Left renal cortex interstitium (tissue), 4 donors: ENCODE measurements at regions not wholly inside any gene's neighbourhood (a gene's known extent, or its start where the extent isn't known, plus 50 kb on each side); places are given as distances from the start of the nearest gene placed in this dataset.
"Not testable (repeated sequence)": the region's sequence is repeated elsewhere in the genome, so short reads cannot be mapped to it uniquely, and the experiment has no call there.

Experiments
- DNase-seq, 4 donors: peaks; one replicate each; pipeline ENCODE4 v3.0.0-alpha.2; 2013; ENCODE audit warnings: low read depth in 4 of 4, low spot score in 2 of 4, missing footprints in 1 of 4

DNA sequence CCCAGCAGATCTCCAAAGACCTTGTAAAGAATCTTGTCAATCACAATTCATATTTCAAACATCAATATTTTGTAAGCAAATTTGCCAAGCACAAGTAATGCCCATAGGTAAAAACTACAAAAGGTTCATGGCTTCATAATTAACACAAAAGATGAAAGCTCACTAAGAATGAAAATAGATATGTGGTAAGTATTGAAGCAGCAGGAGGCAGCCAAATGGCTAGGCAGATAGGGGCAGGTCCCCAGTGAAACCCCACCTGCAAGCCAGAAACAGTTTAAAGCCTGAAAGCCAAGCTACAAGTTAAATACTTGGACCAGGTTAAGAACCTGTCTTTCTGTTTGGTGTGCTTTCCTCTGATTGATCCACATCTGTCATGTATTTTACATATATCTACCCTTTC is 942.6 kb upstream of the SPRY2 start:
- DNase-seq = no peak

DNA sequence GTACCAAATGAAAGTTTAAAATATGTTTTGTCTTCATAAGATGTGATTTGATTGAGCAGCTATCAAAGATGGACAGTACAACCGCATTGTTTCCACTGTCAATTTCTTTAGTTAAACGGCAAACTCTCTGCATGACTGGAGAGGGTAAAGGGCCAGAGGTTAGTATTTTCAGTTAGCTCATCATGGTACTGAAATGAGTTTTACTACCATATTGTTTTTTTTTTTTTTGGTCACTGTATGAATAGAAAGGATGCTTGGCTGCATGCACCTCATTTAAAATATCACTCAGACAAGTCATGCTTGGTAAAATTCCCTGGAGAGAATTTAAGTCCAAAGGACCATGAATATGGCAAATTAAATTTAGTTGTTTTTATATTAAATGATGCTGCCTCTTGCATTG is 942.1 kb upstream of the SPRY2 start:
- DNase-seq = no peak

DNA sequence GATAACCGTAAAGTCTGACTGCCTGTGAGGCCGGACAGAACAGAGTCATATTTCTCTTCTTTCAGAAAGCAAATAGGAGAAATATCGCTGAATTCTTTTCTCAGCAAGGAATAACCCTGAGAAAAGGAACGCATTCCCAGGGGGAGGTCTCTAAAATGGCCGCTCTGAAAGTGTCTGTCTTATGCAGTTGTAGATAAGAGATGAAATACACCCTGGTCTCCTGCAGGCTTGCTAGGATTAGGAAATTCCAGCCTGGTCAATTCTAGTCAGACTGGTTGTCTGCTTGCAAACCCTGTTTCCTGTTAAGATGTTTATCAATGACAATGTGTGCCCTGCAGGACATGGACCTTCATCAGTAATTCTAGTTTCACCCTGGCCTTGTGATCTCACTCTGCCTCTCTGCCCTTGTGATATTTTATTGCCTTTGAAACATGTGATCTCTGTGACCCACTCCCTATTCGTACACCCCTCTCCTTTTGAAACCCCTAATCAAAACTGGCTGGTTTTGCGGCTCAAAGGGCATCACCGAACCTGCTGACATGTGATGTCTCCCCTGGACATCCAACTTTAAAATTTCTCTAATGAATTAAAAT is 934.8 kb upstream of the SPRY2 start:
- DNase-seq = no peak

DNA sequence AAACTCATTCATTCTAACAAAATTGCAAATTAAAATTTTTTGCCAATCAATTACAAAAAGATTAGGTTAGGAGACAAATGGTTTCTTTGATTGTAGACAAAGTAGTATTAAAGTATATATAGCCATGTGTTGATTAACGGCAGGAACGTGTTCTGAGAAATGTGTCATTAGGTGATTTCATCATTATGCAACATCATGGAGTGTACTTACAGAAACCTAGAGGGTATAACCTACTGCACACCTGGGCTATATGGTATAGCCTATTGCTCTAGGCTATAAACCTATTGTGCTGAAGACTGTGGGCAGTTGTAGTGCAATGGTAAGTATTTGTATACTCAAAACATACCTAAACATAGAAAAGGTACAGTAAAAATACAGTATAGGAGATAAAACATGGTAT is 906.8 kb upstream of the SPRY2 start:
- DNase-seq = no peak

DNA sequence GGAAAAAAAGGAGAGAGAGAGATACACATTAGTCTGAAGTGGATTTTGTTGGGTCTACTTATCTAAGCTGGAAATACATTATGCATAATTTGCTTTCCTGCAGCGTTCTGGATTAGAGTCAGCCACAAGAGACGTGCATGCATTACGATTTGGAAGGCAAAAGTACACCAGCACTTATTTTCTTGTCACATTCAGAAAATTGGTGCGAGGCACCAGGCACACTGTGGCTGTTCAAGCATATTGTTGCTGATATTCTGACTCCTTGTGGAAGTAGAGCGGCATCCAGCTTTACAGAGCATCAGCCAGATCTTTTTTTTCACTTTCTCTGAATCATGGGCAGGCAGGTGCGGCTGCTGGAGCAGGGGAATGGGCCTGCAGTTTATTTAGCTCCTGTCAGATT is 905.6 kb upstream of the SPRY2 start:
- DNase-seq = no peak

DNA sequence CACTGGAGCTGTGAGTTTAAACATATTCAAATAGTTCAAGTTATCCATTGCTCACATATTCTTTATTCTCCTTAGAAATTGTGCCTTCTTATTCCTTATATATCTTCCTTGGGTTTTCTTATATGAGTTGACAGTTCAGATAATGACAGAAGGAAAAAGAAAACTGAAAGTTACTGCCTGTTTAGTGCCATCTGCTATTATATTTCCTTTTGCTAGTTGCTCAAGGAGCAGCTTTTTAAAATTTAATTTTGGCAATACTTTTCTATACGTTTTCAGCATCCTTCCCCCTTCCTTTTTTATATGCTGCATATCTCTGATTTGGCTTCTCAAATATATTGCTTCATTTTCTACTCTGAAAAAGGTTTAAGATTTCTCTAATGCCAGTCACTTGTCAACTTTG is 903.1 kb upstream of the SPRY2 start:
- DNase-seq = no peak

DNA sequence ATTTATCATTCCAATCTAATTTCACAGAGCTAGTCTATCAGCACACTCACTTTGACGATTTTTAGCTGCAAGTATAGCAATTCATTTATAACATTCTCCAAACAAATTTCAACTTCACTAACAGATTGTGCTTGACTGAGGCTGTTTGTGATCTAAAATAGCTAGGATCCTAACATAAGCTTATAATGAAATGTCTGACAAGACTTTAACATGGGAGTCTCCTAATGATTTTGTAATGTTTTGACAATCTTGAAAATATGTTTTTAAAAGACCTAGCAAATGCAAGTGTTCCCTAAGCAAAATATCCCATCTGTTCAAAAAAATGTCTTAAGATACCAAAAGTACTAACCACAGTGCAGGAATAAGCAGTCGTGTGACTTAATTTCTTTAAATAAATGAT is 889.5 kb upstream of the SPRY2 start:
- DNase-seq = no peak

DNA sequence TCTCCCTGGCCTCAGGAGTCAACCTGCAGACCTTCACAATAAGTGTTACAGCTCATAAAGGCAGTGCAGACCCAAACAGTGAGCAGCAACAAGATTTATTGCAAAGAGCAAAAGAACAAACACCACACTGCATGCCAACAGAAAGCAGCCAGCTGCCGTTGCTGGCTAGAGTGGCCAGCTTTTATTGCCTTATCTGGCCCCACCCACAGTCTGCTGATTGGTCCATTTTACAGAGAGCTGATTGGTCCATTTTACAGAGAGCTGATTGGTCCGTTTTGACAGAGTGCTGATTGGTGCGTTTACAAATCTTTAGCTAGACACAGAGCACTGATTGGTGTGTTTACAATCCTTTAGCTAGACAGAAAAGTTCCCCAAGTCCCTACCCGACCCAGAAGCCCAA is 885.9 kb upstream of the SPRY2 start:
- not testable (repeated sequence) for DNase-seq

DNA sequence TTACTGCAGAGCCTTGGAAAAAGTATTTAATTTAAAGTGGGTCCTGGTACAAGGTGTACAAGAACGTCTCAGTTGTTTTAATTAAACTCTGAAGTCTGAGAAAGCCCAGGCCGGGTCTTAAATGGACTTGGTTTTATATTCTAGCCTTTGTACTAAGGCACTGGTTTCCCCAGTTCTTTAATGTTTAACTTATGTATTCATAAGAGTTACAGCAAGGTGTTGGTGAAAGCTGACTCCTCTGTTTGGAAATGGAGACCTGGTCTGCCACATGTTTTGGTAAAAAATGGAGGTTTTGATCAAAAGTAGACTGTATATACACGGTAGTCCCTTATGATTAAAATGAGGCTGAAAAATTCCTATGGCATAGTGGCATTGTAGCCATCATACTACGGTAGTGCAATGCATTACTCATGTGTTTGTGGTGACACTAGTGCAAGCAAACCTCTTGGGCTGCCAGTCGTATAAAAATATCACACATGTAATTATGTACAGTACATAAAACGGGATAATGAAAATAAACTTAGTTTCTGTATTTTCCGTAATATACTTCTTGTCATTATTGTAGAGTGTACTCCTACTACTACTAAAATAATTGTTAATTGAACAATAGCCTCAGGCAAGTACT is 883.4 kb upstream of the SPRY2 start:
- DNase-seq = peak in 1 of 4 donors; percentile 3

DNA sequence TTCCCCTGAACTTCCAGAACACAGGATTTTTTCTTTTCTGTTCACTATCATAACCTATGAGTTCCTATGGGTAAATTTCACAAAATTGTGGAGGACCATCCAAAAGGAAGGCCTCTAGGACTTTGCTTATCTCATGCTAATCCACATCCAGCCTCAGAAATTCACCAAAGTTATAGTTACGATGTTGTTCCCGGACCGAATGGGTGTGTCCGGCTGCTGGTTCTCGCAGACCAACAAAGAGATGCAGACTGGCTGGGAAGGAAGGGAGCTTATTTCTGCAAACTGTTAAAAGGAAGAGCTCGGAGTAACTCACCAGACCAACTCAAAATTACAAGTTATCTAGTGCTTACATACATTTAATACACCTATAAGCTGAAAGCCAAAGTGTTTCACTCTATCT is 882.9 kb upstream of the SPRY2 start:
- no peak for DNase-seq

DNA sequence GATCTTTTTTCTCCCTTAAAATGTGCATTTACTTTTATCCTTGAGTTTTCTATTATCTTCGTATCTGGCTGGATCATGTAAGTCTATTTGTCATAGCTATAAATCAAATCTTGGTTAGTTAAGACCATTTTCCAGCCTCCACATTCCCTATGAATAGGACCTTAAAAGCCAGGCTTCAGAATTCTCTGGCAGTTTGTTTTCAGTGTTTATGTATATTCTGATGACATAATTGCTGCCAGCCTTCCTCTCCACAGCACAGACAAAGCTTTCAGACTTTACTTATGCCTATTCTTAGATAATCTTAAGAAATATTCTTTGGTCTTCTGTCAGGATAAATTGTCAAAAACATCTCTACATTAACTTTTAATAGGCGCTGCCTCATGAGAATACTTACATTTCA is 870.8 kb upstream of the SPRY2 start:
- DNase-seq = no peak

DNA sequence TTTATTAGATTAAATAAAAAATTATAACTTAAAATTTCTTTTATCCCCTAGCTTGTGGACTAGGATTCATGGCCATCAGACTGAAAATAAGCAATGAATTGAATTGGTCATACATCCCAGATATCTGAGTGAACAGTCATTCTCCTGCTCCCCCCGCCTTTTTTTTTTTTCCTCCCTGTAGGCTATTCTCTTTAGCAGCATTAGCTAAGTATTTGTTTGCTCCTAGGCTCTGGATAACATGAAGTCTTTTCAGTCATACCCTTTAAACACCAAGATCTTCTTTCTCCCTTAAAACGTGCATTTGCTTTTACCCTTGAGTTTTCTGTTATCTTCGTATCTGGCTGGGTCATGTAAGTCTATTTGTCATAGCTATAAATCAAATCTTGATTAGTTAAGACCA is 866.7 kb upstream of the SPRY2 start:
- no peak for DNase-seq

DNA sequence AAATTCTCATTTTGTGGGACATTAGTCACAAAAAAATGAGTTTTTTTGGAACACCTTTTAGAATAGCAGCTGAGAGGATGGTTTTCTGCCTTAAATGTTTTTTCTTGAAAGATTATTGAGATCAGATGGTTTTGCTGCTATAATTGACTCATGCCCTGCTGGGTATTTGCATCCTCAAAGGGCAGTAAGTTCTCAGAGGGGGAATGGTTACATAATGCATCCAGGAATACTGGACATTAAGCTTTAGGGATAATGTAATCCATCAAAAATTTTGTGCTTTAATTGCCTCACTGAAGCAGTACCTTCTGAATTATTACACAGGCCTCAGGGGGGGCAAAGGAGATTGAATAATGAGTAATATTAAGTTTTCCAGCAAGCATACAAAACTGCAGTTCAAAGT is 866.3 kb upstream of the SPRY2 start:
- DNase-seq = no peak

DNA sequence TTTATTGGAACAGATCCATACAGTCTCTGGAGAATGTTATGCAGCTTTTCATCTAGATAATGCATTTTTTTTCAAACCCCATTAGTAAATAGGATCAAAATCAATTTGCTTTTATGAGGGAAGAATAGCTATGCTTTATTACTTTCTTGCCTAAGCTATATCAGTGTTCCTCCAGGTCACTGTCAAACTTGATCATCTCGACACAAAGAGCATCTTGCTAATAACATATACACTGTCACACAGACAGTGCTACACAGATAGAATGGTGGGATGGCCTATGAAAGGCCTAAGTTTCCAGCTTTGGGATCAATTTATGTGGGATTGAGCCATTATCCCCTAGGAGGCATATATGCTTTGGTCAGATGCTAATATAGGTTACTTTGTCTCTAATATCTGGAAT is 862.9 kb upstream of the SPRY2 start:
- DNase-seq = no peak

DNA sequence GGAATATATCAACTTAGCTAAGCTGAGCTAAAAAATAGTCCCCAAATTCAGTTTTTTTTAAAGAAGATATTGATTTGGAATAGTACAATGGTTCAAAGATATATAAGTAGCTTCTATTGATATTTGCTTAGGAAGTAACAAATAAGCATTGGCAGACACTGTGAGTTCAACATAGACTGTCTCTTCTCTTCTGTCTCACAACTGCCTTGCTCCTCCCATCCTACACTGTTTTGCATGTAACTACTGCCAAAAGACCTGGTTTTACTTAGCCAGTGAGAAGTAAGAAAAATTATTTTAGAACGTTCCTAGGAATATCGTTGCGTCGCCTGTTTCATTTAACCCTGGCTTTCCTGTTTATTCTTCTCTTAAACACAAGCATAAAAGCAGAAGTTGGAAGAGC is 859.0 kb upstream of the SPRY2 start:
- no peak for DNase-seq

DNA sequence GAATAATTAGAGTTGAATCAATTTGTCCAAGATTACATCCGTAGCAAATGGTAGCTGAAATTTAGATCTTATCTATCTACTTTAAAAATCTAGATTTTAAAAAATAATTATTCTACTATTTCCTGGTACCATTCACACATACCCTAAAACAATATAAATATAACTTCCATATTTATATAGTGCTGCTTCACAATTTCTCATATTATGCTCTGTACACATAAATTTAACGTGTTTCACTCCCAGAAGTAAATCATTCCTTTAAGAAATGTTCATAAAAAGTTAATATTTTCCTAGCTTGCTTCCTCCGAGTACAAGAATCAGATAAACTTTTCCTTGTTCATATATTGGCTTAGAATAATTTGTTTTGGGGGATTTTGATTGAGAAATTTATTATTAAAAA is 857.0 kb upstream of the SPRY2 start:
- DNase-seq = no peak

DNA sequence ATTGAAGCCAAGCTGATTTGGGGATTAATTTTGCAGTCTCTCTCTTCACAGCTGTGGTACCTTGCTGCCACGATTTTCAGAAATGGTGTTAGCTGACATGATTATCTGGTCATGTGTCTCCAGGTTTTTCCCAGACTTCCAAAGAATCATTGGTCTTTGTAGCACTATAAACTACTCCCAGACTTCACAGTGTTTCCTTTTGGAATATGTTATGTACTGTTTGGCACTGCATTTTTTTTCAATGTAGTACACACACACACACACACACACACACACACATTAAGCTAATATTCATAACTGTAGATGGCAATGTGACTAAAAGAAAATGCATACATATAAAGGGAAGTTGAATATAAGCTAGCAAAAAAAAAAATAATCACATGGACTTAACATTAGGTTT is 856.6 kb upstream of the SPRY2 start:
- no peak for DNase-seq

DNA sequence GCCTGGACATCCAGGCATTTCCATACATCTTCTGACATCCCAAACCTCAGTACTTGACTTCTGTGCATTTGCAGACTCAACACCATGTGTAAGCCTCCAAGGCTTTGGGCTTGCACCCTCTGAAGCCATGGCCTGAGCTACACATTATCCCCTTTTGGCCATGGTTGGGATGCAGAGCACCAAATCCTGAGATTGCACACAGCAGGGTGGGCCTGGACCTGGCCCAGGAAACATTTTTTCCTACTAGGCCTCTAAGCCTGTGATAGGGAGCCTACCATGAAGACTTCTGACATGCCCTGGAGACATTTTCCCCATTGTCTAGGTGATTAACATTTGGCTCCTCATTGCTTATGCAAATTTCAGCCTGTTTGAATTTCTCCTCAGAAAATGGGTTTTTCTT is 853.4 kb upstream of the SPRY2 start:
- DNase-seq = no peak

DNA sequence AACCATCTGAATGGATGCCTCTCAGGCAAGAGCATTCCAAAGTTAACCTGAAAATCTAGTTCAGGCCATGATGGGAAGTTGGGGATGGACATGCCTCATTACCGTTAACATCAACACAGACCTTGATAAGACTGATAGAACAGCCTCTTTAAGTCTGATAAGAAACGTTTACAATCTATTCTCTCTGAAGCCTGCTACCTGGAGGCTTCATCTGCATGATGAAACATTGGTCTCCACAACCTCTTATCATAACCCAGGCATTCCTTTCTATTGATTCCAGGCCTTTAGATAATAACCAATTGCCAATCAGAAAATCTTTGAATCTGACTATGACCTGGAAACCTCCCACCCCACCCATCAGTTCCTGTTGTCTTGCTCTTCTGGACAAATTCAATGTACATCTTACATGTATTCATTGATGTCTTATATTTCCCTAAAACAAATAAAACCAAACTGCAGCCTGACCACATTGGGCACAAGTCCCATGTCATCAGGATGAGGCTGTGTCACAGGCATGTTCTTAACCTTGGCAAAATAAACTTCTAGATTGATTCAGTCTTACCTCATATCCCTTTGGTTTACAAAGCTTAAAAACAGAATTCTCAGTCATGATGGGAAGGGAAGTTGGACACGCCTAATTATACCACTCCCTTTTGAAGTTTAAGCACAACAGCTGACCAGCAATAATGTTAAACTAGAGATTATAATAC is 843.8 kb upstream of the SPRY2 start:
- DNase-seq = no peak

DNA sequence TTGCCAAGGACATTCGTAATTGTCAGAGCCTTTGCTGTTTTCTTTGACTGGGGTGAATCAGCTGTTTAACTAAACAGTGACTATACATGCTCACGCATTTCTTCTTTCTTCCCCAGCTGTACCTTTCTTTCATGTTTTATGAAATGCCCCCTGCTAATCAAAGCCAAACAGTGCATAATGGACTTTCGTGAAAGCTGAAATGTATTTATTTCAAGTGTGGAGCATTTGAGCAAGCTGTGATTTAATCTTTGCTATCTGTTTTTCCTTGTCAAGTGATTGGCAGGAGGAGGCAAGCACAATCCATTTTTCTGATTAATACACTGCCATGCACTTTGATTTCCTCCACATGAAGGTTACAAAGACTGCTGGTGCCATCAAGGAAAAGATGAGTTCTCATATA is 831.7 kb upstream of the SPRY2 start:
- DNase-seq = no peak

DNA sequence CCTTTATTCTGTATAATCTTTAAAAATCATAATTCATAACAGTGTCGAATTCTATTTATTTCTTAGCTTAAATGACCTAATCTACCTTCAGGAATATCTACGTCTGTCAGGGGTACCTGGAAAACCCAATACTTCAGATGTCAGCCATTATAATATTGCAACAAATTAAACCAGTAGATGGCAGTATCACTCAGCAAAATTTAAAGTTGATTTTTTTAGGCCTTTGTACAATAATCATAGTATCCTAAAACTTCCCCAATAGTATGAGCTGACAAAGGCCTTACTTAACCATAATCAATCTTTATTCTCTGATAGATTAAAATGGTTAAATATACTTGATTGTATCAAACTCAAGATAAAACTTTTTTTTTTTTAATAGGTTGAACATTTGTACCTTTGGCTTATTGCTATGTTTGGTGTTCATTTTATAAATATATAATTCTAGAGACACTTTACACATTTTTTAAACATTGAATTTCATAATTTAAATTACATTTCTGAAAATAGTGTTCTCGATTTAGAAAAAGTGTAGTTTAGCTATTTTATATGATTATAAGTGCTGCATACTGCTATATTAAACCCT is 830.2 kb upstream of the SPRY2 start:
- DNase-seq = peak in 3 of 4 donors; percentile 8 to 21 (median 9)

DNA sequence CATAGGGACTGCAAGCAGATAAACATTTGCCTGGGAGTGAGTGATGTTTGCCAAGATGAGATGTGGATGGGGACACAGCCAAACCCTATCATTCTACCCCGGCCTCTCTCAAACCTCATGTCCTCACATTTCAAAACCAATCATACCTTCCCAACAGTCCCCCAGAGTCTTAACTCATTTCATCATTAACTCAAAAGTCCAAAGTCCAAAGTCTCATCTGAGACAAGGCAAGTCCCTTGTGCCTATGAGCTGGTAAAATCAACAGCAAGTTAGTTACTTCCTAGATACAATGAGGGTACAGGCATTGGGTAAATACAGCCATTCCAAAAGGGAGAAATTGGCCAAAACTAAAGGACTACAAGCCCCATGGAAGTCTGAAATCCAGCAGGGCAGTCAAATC is 822.9 kb upstream of the SPRY2 start:
- not testable (repeated sequence) for DNase-seq
